ENCODE measurements at regions not wholly inside any gene's neighbourhood (a gene's known extent, or its start where the extent isn't known, plus 50 kb on each side); places are given as distances from the start of the nearest gene placed in this dataset.
"Not testable (repeated sequence)": the region's sequence is repeated elsewhere in the genome, so short reads cannot be mapped to it uniquely, and the experiment has no call there.

DNA sequence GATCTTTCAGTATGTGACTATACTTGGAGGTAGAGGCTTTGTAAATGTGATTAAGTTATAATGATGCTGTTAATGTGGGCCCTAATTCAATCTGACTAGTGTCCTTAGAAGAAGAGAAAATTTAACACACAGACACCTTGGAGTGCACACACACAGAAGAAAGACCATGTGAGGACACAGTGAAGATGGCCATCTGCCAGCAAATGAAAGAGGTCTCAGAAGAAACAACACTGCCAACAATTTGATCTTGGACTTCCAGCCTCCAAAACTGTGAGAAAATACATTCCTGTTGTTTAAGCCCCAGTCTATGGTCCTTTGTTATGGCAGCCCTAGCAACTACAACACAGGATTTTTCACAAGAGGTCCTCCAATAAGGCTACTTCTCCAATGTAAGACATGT, 120.9 kb upstream of the ABCB5 start:
- no peaks in the 10 kb centered on the region for H4K20me1 ChIP-seq (ENCODE audit: control insufficient read depth, insufficient read depth, low read depth, low read length)
- H3K4me2 ChIP-seq (ENCODE audit: low read length): no peak overlapping the region
- TF ChIP-seq EZH2phosphoT487 (IDR thresholded peaks at IDR 0.05; ENCODE audit: borderline replicate concordance, low read length): no peak
- no peak for TF ChIP-seq CTCF (IDR thresholded peaks at IDR 0.05; ENCODE audit: low read depth, low read length, poor library complexity, severe bottlenecking)
- H3K27ac ChIP-seq (ENCODE audit: low read depth, low read length): no peak overlapping the region
- no peaks in the 10 kb centered on the region for H3K9me2 ChIP-seq (replicated peaks; ENCODE audit: control insufficient read depth, low read length)
- H3K79me2 ChIP-seq (ENCODE audit: control insufficient read depth, low read length): no peaks in the 10 kb centered on the region
- H3K36me3 ChIP-seq (ENCODE audit: control insufficient read depth, low read length): no peaks in the 10 kb centered on the region
- H3K9me3 ChIP-seq (ENCODE audit: control insufficient read depth, insufficient read depth, low read length): peaks cover 3% of the 10 kb centered on the region; the same call in 1 of the 2 replicates
- H3K27me3 ChIP-seq (ENCODE audit: control insufficient read depth, low read length): no peaks in the 10 kb centered on the region
- no peaks in the 10 kb centered on the region for H3K4me1 ChIP-seq (ENCODE audit: control insufficient read depth, low read length)
- no peaks in the 10 kb centered on the region for H3F3A ChIP-seq (ENCODE audit: control insufficient read depth, insufficient read depth)
- H3K4me3 ChIP-seq (ENCODE audit: low read length): no peak overlapping the region

- not testable (repeated sequence) for H3K4me2 ChIP-seq (ENCODE audit: low read length); H3K27me3 ChIP-seq (ENCODE audit: control insufficient read depth, low read length); H3K79me2 ChIP-seq (ENCODE audit: control insufficient read depth, low read length); H4K20me1 ChIP-seq (ENCODE audit: control insufficient read depth, insufficient read depth, low read depth, low read length); H3K4me3 ChIP-seq (ENCODE audit: low read length); H3F3A ChIP-seq (ENCODE audit: control insufficient read depth, insufficient read depth); H3K9me2 ChIP-seq (replicated peaks; ENCODE audit: control insufficient read depth, low read length); H3K27ac ChIP-seq (ENCODE audit: low read depth, low read length); H3K9me3 ChIP-seq (ENCODE audit: control insufficient read depth, insufficient read depth, low read length); H3K36me3 ChIP-seq (ENCODE audit: control insufficient read depth, low read length)
- H3K4me1 ChIP-seq (ENCODE audit: control insufficient read depth, low read length): peaks cover 23% of the 10 kb centered on the region
Measured at GRCh38 chr7:20501473-20501872, 114.0 kb upstream of the ABCB5 start.

DNA sequence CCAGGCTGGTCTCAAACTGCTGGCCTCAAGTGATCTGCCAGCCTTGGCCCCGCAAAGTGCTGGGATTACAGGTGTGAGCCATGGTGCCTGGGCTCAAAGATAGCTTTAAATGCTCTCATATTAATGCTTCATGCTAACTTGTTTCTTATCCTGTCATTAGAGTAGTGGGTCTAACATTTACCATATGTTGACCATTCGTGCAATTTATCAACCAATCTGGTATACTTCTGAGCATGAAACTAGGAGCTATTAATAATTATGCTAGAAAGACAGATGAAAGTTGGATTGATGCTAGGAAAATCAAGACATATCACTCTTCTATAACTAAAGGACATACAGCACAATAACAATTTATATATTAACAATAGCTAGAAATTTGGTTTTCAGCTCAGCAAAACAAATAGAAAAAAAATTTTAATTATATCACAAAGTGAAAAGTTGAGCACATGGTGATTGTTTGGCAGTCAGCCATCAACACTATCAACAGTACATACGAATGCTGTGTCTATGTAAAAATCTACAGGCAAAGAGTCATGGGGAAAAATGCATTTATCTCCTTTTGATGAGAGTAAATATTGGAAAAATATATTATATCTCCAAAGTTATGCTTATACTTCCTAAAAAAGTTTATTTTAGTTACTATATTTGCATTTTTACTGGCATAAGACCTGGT, 112.1 kb upstream of the ABCB5 start:
- no peak for TF ChIP-seq CTCF (IDR thresholded peaks at IDR 0.05; ENCODE audit: low read depth, low read length, poor library complexity, severe bottlenecking)
- no peak for TF ChIP-seq EZH2phosphoT487 (IDR thresholded peaks at IDR 0.05; ENCODE audit: borderline replicate concordance, low read length)
- Histone ChIP-seq H3K27me3 (ENCODE audit: control insufficient read depth, low read length) (no peaks in the 10 kb centered on the region), H3K27ac (ENCODE audit: low read depth, low read length) (no peak overlapping the region), H3K36me3 (ENCODE audit: control insufficient read depth, low read length) (no peaks in the 10 kb centered on the region), H3K4me1 (ENCODE audit: control insufficient read depth, low read length) (peaks cover 42% of the 10 kb centered on the region), H3K4me2 (ENCODE audit: low read length) (no peak overlapping the region), H3K4me3 (ENCODE audit: low read length) (no peak overlapping the region), H3K79me2 (ENCODE audit: control insufficient read depth, low read length) (no peaks in the 10 kb centered on the region), H3K9me3 (ENCODE audit: control insufficient read depth, insufficient read depth, low read length) (peaks cover 7% of the 10 kb centered on the region; the same call in 1 of the 2 replicates), H4K20me1 (ENCODE audit: control insufficient read depth, insufficient read depth, low read depth, low read length) (no peaks in the 10 kb centered on the region), H3K9me2 (replicated peaks; ENCODE audit: control insufficient read depth, low read length) (no peaks in the 10 kb centered on the region), H3F3A (ENCODE audit: control insufficient read depth, insufficient read depth) (no peaks in the 10 kb centered on the region)

DNA sequence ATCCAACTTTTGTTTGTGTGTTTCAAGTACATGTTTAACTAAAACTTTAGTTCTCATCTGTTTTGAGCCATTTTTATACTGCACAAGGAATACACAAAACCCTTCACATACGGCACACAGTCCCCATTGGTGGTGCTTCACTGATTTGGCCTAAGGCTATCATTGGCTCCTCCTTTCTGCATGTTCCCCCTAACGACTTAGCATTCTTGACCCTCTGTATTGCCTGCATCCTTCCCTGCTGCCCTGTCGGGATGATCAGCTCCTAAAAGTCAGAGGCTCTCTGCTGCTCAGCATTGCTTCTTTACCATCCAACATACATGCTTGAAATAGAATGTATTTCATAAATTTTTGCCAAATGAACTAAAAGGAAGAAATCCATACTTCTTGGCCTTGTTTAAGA, 111.4 kb upstream of the ABCB5 start:
- Histone ChIP-seq H3K9me3 (ENCODE audit: control insufficient read depth, insufficient read depth, low read length) (peaks cover 7% of the 10 kb centered on the region; the same call in 1 of the 2 replicates), H3K4me3 (ENCODE audit: low read length) (no peak overlapping the region), H3K79me2 (ENCODE audit: control insufficient read depth, low read length) (no peaks in the 10 kb centered on the region), H4K20me1 (ENCODE audit: control insufficient read depth, insufficient read depth, low read depth, low read length) (no peaks in the 10 kb centered on the region), H3K27ac (ENCODE audit: low read depth, low read length) (no peak overlapping the region), H3K4me2 (ENCODE audit: low read length) (no peak overlapping the region), H3K36me3 (ENCODE audit: control insufficient read depth, low read length) (no peaks in the 10 kb centered on the region), H3K4me1 (ENCODE audit: control insufficient read depth, low read length) (peaks cover 49% of the 10 kb centered on the region), H3K27me3 (ENCODE audit: control insufficient read depth, low read length) (no peaks in the 10 kb centered on the region), H3K9me2 (replicated peaks; ENCODE audit: control insufficient read depth, low read length) (no peaks in the 10 kb centered on the region), H3F3A (ENCODE audit: control insufficient read depth, insufficient read depth) (no peaks in the 10 kb centered on the region)
- TF ChIP-seq CTCF (IDR thresholded peaks at IDR 0.05; ENCODE audit: low read depth, low read length, poor library complexity, severe bottlenecking) (no peak), EZH2phosphoT487 (IDR thresholded peaks at IDR 0.05; ENCODE audit: borderline replicate concordance, low read length) (no peak)

All from DOHH2 (cell line).